ENCODE measurements at regions not wholly inside any gene's neighbourhood (a gene's known extent, or its start where the extent isn't known, plus 50 kb on each side); places are given as distances from the start of the nearest gene placed in this dataset.
A peak's percentile ranks its signal among the peaks of the same experiment; 100 is the strongest.

- Histone ChIP-seq H2BK15ac (ENCODE audit: low read depth, poor library complexity, severe bottlenecking) (no peak overlapping the region), H3K14ac (ENCODE audit: low read length in 2 of 2) (no peak overlapping the region), H3K79me1 (replicated peaks; ENCODE audit: low read length, poor library complexity, severe bottlenecking) (no peaks in the 10 kb centered on the region), H2AFZ (ENCODE audit: low read depth, low read length) (no peak overlapping the region), H3K23ac (ENCODE audit: low read length in 2 of 2) (no peak overlapping the region), H2BK5ac (ENCODE audit: low read depth, low read length, poor library complexity, severe bottlenecking) (no peak overlapping the region), H3K4me3 (ENCODE audit: insufficient read depth in 1 of 2, low read depth in 1 of 2, low read length in 2 of 2) (no peak overlapping the region), H3K27ac (ENCODE audit: low read length, poor library complexity, severe bottlenecking) (no peak overlapping the region), H3K4me2 (ENCODE audit: low read length, poor library complexity, severe bottlenecking) (no peak overlapping the region), H3K9ac (ENCODE audit: low read length) (no peak overlapping the region), H3K4me1 (ENCODE audit: control insufficient read depth, insufficient read depth, low read depth, low read length) (peaks cover 6% of the 10 kb centered on the region), H3K4ac (ENCODE audit: low read depth in 1 of 2, low read length in 2 of 2) (no peak overlapping the region), H4K8ac (ENCODE audit: low read length) (no peak overlapping the region), H3K9me3 (ENCODE audit: control insufficient read depth, low read length) (no peaks in the 10 kb centered on the region), H3K18ac (ENCODE audit: low read depth in 1 of 2, low read length in 2 of 2) (no peak overlapping the region), H3K36me3 (ENCODE audit: control insufficient read depth in 1 of 2, insufficient read depth in 2 of 2, low read depth in 1 of 2, low read length in 2 of 2) (no peaks in the 10 kb centered on the region), H2AK5ac (ENCODE audit: low read length, severe bottlenecking) (peak overlapping the region; percentile 70), H2BK120ac (ENCODE audit: low read depth, low read length) (no peak overlapping the region), H4K91ac (ENCODE audit: low read length) (no peak overlapping the region), H3K27me3 (ENCODE audit: control insufficient read depth in 1 of 2, insufficient read depth in 1 of 2, low read length in 2 of 2) (no peaks in the 10 kb centered on the region), H2BK12ac (ENCODE audit: low read length in 2 of 2) (no peak overlapping the region)
- WGBS, result 20% methylated on average over 1 of the region's 2 CpGs
- no peak for DNase-seq
These were observed 150.9 kb upstream of the TRIM24 start for GRCh38 chr7:138309186-138309585.

DNA sequence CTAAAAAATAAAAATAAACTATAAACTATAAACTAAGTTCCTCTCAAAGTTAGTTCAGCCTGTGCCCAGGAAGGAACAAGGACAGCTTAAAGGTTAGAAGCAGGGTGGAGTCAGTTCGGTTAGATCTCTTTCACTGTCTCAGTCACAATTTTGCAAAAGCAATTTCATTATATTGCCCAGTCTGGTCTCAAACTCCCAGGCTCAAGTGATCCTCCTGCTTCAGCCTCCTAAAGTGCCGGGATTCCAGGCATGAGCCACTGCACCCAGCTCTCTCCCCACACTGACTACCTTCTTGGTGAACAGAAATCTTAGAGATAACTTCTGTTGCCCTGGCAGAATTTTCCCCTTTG lies 146.3 kb upstream of the TRIM24 start:
- no peaks in the 10 kb centered on the region for H3K79me1 ChIP-seq (replicated peaks; ENCODE audit: low read length, poor library complexity, severe bottlenecking)
- H2BK15ac ChIP-seq (ENCODE audit: low read depth, poor library complexity, severe bottlenecking), result no peak overlapping the region
- H3K4me1 ChIP-seq (ENCODE audit: control insufficient read depth, insufficient read depth, low read depth, low read length), result peaks cover 12% of the 10 kb centered on the region
- no peak overlapping the region for H3K9ac ChIP-seq (ENCODE audit: low read length)
- H2BK5ac ChIP-seq (ENCODE audit: low read depth, low read length, poor library complexity, severe bottlenecking), result peak overlapping the region; percentile 76
- WGBS, result 82% methylated on average over 2 of the region's 2 CpGs
- H3K36me3 ChIP-seq (ENCODE audit: control insufficient read depth in 1 of 2, insufficient read depth in 2 of 2, low read depth in 1 of 2, low read length in 2 of 2), result no peaks in the 10 kb centered on the region
- H4K91ac ChIP-seq (ENCODE audit: low read length), result no peak overlapping the region
- H3K23ac ChIP-seq (ENCODE audit: low read length in 2 of 2), result no peak overlapping the region
- no peak overlapping the region for H4K8ac ChIP-seq (ENCODE audit: low read length)
- H3K4me3 ChIP-seq (ENCODE audit: insufficient read depth in 1 of 2, low read depth in 1 of 2, low read length in 2 of 2), result no peak overlapping the region
- H2BK120ac ChIP-seq (ENCODE audit: low read depth, low read length), result no peak overlapping the region
- no peak overlapping the region for H3K14ac ChIP-seq (ENCODE audit: low read length in 2 of 2)
- no peak overlapping the region for H2AFZ ChIP-seq (ENCODE audit: low read depth, low read length)
- no peak overlapping the region for H3K18ac ChIP-seq (ENCODE audit: low read depth in 1 of 2, low read length in 2 of 2)
- H3K4ac ChIP-seq (ENCODE audit: low read depth in 1 of 2, low read length in 2 of 2), result no peak overlapping the region
- H2AK5ac ChIP-seq (ENCODE audit: low read length, severe bottlenecking), result peak overlapping the region; percentile 99
- no peaks in the 10 kb centered on the region for H3K27me3 ChIP-seq (ENCODE audit: control insufficient read depth in 1 of 2, insufficient read depth in 1 of 2, low read length in 2 of 2)
- H3K9me3 ChIP-seq (ENCODE audit: control insufficient read depth, low read length), result peaks cover 11% of the 10 kb centered on the region
- no peak overlapping the region for H3K27ac ChIP-seq (ENCODE audit: low read length, poor library complexity, severe bottlenecking)
- no peak overlapping the region for H3K4me2 ChIP-seq (ENCODE audit: low read length, poor library complexity, severe bottlenecking)
- DNase-seq, result no peak
- no peak overlapping the region for H2BK12ac ChIP-seq (ENCODE audit: low read length in 2 of 2)

DNA sequence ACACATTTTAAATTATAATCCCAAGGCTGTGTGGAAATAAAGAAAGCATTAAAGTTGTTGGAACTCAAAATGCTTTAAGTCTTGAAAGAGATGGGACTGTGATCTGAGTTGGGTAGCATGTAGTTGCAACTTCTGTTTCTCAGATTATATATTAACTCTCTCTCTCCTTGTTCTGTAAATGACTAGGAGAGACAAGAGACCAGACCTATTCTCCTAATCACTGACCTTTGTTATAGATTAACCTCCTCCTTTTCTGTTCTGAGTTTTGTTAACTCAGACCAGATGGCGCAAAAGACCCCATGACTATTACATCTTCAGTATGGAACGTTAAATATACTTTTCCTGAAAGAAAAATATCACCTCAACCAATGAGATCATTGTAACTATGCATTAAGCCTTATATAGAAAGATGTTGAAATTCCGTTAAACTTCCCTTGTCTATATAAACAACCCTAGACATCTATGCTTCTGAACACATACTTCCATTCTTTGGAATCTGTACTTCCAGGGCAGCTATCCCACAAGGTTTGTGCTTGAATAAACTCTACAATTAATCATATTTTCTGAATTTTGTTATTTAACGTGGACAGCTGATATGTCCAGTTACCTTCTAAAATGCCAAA lies 143.5 kb upstream of the TRIM24 start:
- no peak for DNase-seq
- H2AFZ ChIP-seq (ENCODE audit: low read depth, low read length), result no peak overlapping the region
- H3K23ac ChIP-seq (ENCODE audit: low read length in 2 of 2), result no peak overlapping the region
- H3K36me3 ChIP-seq (ENCODE audit: control insufficient read depth in 1 of 2, insufficient read depth in 2 of 2, low read depth in 1 of 2, low read length in 2 of 2), result no peaks in the 10 kb centered on the region
- H2BK120ac ChIP-seq (ENCODE audit: low read depth, low read length), result no peak overlapping the region
- H2BK12ac ChIP-seq (ENCODE audit: low read length in 2 of 2), result no peak overlapping the region
- no peaks in the 10 kb centered on the region for H3K79me1 ChIP-seq (replicated peaks; ENCODE audit: low read length, poor library complexity, severe bottlenecking)
- H4K91ac ChIP-seq (ENCODE audit: low read length), result no peak overlapping the region
- no peak overlapping the region for H2AK5ac ChIP-seq (ENCODE audit: low read length, severe bottlenecking)
- no peak overlapping the region for H3K4ac ChIP-seq (ENCODE audit: low read depth in 1 of 2, low read length in 2 of 2)
- peaks cover 11% of the 10 kb centered on the region for H3K9me3 ChIP-seq (ENCODE audit: control insufficient read depth, low read length)
- no peak overlapping the region for H2BK15ac ChIP-seq (ENCODE audit: low read depth, poor library complexity, severe bottlenecking)
- H3K27me3 ChIP-seq (ENCODE audit: control insufficient read depth in 1 of 2, insufficient read depth in 1 of 2, low read length in 2 of 2), result no peaks in the 10 kb centered on the region
- peaks cover 9% of the 10 kb centered on the region for H3K4me1 ChIP-seq (ENCODE audit: control insufficient read depth, insufficient read depth, low read depth, low read length)
- H3K4me2 ChIP-seq (ENCODE audit: low read length, poor library complexity, severe bottlenecking), result peak overlapping the region; percentile 50
- H3K9ac ChIP-seq (ENCODE audit: low read length), result no peak overlapping the region
- 66% methylated on average over 3 of the region's 4 CpGs for WGBS
- no peak overlapping the region for H4K8ac ChIP-seq (ENCODE audit: low read length)
- peak overlapping the region; percentile 100 for H2BK5ac ChIP-seq (ENCODE audit: low read depth, low read length, poor library complexity, severe bottlenecking)
- H3K18ac ChIP-seq (ENCODE audit: low read depth in 1 of 2, low read length in 2 of 2), result no peak overlapping the region
- no peak overlapping the region for H3K14ac ChIP-seq (ENCODE audit: low read length in 2 of 2)
- peak overlapping the region; percentile 100 for H3K27ac ChIP-seq (ENCODE audit: low read length, poor library complexity, severe bottlenecking)
- H3K4me3 ChIP-seq (ENCODE audit: insufficient read depth in 1 of 2, low read depth in 1 of 2, low read length in 2 of 2), result no peak overlapping the region

DNA sequence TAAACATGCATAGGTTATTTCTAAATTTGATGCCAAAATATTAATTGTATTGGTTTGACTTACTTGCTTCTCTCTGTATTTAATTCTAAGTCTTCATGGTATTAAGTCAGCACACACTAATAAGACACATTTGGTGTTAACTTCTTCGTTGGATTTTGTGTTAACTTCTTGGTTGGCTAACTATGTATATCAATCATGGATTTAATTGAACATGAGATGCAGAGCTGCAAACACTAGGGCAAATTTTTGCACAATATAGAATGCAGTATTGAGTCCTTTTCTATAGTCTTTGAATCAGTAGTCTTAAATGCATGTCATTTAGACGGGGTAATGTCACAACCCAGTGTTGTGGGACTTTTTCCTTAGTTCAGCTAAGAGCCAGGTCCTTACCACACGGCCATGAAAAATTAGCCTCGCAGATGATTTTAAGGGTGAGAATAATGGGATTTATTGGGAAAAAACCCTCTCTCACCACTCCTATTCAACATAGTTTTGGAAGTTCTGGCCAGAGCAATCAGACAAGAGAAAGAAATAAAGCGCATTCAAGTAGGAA lies 142.9 kb upstream of the TRIM24 start:
- no peak overlapping the region for H3K4ac ChIP-seq (ENCODE audit: low read depth in 1 of 2, low read length in 2 of 2)
- H2AK5ac ChIP-seq (ENCODE audit: low read length, severe bottlenecking), result peak overlapping the region; percentile 99
- WGBS, result 81% methylated on average over 3 of the region's 5 CpGs
- H2BK12ac ChIP-seq (ENCODE audit: low read length in 2 of 2), result no peak overlapping the region
- H3K18ac ChIP-seq (ENCODE audit: low read depth in 1 of 2, low read length in 2 of 2), result no peak overlapping the region
- no peak overlapping the region for H3K9ac ChIP-seq (ENCODE audit: low read length)
- H4K91ac ChIP-seq (ENCODE audit: low read length), result no peak overlapping the region
- H3K27me3 ChIP-seq (ENCODE audit: control insufficient read depth in 1 of 2, insufficient read depth in 1 of 2, low read length in 2 of 2), result no peaks in the 10 kb centered on the region
- H3K36me3 ChIP-seq (ENCODE audit: control insufficient read depth in 1 of 2, insufficient read depth in 2 of 2, low read depth in 1 of 2, low read length in 2 of 2), result no peaks in the 10 kb centered on the region
- no peaks in the 10 kb centered on the region for H3K79me1 ChIP-seq (replicated peaks; ENCODE audit: low read length, poor library complexity, severe bottlenecking)
- H3K14ac ChIP-seq (ENCODE audit: low read length in 2 of 2), result no peak overlapping the region
- no peak overlapping the region for H3K4me2 ChIP-seq (ENCODE audit: low read length, poor library complexity, severe bottlenecking)
- H4K8ac ChIP-seq (ENCODE audit: low read length), result no peak overlapping the region
- peaks cover 9% of the 10 kb centered on the region for H3K4me1 ChIP-seq (ENCODE audit: control insufficient read depth, insufficient read depth, low read depth, low read length)
- peak overlapping the region; percentile 98 for H3K27ac ChIP-seq (ENCODE audit: low read length, poor library complexity, severe bottlenecking)
- no peak overlapping the region for H2BK120ac ChIP-seq (ENCODE audit: low read depth, low read length)
- peak overlapping the region; percentile 83 for H2BK5ac ChIP-seq (ENCODE audit: low read depth, low read length, poor library complexity, severe bottlenecking)
- H3K4me3 ChIP-seq (ENCODE audit: insufficient read depth in 1 of 2, low read depth in 1 of 2, low read length in 2 of 2), result no peak overlapping the region
- peaks cover 11% of the 10 kb centered on the region for H3K9me3 ChIP-seq (ENCODE audit: control insufficient read depth, low read length)
- H3K23ac ChIP-seq (ENCODE audit: low read length in 2 of 2), result no peak overlapping the region
- no peak for DNase-seq
- no peak overlapping the region for H2BK15ac ChIP-seq (ENCODE audit: low read depth, poor library complexity, severe bottlenecking)
- no peak overlapping the region for H2AFZ ChIP-seq (ENCODE audit: low read depth, low read length)

Data from mesenchymal stem cell (in vitro differentiated cells and primary cell).